ENCODE measurements at regions not wholly inside any gene's neighbourhood (a gene's known extent, or its start where the extent isn't known, plus 50 kb on each side); places are given as distances from the start of the nearest gene placed in this dataset.

GRCh38 chr12:77232045-77232444, 166.7 kb upstream of the E2F7 start:
- Histone ChIP-seq H3K4me3 (ENCODE audit: insufficient read depth, low read depth, low read length) (no peak overlapping the region), H3K4me1 (ENCODE audit: insufficient read depth, low read length) (no peaks in the 10 kb centered on the region), H3K9me3 (ENCODE audit: insufficient read depth, low read depth, low read length) (no peaks in the 10 kb centered on the region), H3K27me3 (ENCODE audit: insufficient read depth, low read length) (no peaks in the 10 kb centered on the region), H2AFZ (ENCODE audit: low read depth, low read length) (no peak overlapping the region), H3K9ac (ENCODE audit: low read length) (no peak overlapping the region), H3K79me2 (ENCODE audit: insufficient read depth, low read length) (no peaks in the 10 kb centered on the region), H3K36me3 (ENCODE audit: insufficient read depth, low read length) (no peaks in the 10 kb centered on the region), H3K4me2 (ENCODE audit: low read length) (peak overlapping the region; percentile 6), H3K27ac (ENCODE audit: low read depth, low read length) (no peak overlapping the region), H4K20me1 (ENCODE audit: insufficient read depth, low read length) (no peaks in the 10 kb centered on the region)
- H3K4me1 Mint-ChIP-seq (ENCODE audit: low read depth, unreplicated experiment): peaks cover 14% of the 10 kb centered on the region
- no peaks in the 10 kb centered on the region for H3K27me3 Mint-ChIP-seq (ENCODE audit: low read depth, unreplicated experiment)
- no peak for FAIRE-seq
- H3K36me3 Mint-ChIP-seq (ENCODE audit: low read depth, unreplicated experiment): no peaks in the 10 kb centered on the region
- TF ChIP-seq CTCF (IDR thresholded peaks at IDR 0.05; ENCODE audit: insufficient read depth, low read depth, low read length): no peak
- no peak for TF ChIP-seq EZH2 (IDR thresholded peaks at IDR 0.05; ENCODE audit: insufficient read depth, low read length)
- DNase-seq (ENCODE audit: low read depth): peak; percentile 74
- H3K27ac Mint-ChIP-seq (ENCODE audit: unreplicated experiment): no peak overlapping the region
- H3K4me3 Mint-ChIP-seq (ENCODE audit: unreplicated experiment): no peak overlapping the region
- peaks cover 2% of the 10 kb centered on the region for H3K9me3 Mint-ChIP-seq (ENCODE audit: unreplicated experiment)

GRCh38 chr12:77231501-77231918, 166.1 kb upstream of the E2F7 start:
- TF ChIP-seq EZH2 (IDR thresholded peaks at IDR 0.05; ENCODE audit: insufficient read depth, low read length) (no peak), CTCF (IDR thresholded peaks at IDR 0.05; ENCODE audit: insufficient read depth, low read depth, low read length) (no peak)
- no peak overlapping the region for H3K9ac ChIP-seq (ENCODE audit: low read length)

GRCh38 chr12:77229640-77230442, 164.5 kb upstream of the E2F7 start:
- TF ChIP-seq EZH2 (IDR thresholded peaks at IDR 0.05; ENCODE audit: insufficient read depth, low read length) (no peak), CTCF (IDR thresholded peaks at IDR 0.05; ENCODE audit: insufficient read depth, low read depth, low read length) (no peak)
- Mint-ChIP-seq H3K36me3 (ENCODE audit: low read depth, unreplicated experiment) (no peaks in the 10 kb centered on the region), H3K9me3 (ENCODE audit: unreplicated experiment) (peaks cover 2% of the 10 kb centered on the region), H3K4me1 (ENCODE audit: low read depth, unreplicated experiment) (peaks cover 7% of the 10 kb centered on the region), H3K4me3 (ENCODE audit: unreplicated experiment) (no peak overlapping the region), H3K27ac (ENCODE audit: unreplicated experiment) (no peak overlapping the region), H3K27me3 (ENCODE audit: low read depth, unreplicated experiment) (no peaks in the 10 kb centered on the region)
- no peaks in the 10 kb centered on the region for H3K27me3 ChIP-seq (ENCODE audit: insufficient read depth, low read length)
- H3K4me1 ChIP-seq (ENCODE audit: insufficient read depth, low read length): no peaks in the 10 kb centered on the region
- no peaks in the 10 kb centered on the region for H4K20me1 ChIP-seq (ENCODE audit: insufficient read depth, low read length)
- H3K9me3 ChIP-seq (ENCODE audit: insufficient read depth, low read depth, low read length): no peaks in the 10 kb centered on the region
- no peak overlapping the region for H3K27ac ChIP-seq (ENCODE audit: low read depth, low read length)
- H3K9ac ChIP-seq (ENCODE audit: low read length): no peak overlapping the region
- H3K79me2 ChIP-seq (ENCODE audit: insufficient read depth, low read length): no peaks in the 10 kb centered on the region
- DNase-seq (ENCODE audit: low read depth) (peak; percentile 23), FAIRE-seq (no peak)
- H3K4me3 ChIP-seq (ENCODE audit: insufficient read depth, low read depth, low read length): no peak overlapping the region
- no peak overlapping the region for H3K4me2 ChIP-seq (ENCODE audit: low read length)
- H2AFZ ChIP-seq (ENCODE audit: low read depth, low read length): no peak overlapping the region
- no peaks in the 10 kb centered on the region for H3K36me3 ChIP-seq (ENCODE audit: insufficient read depth, low read length)

More at GRCh38 chr12:77231501-77231918, 166.1 kb upstream of the E2F7 start:
- peak overlapping the region; percentile 2 for H3K4me2 ChIP-seq (ENCODE audit: low read length)
- no peaks in the 10 kb centered on the region for H3K27me3 Mint-ChIP-seq (ENCODE audit: low read depth, unreplicated experiment)
- H3K27ac Mint-ChIP-seq (ENCODE audit: unreplicated experiment): no peak overlapping the region
- no peak overlapping the region for H3K4me3 Mint-ChIP-seq (ENCODE audit: unreplicated experiment)
- peaks cover 14% of the 10 kb centered on the region for H3K4me1 Mint-ChIP-seq (ENCODE audit: low read depth, unreplicated experiment)
- no peak overlapping the region for H3K4me3 ChIP-seq (ENCODE audit: insufficient read depth, low read depth, low read length)
- no peaks in the 10 kb centered on the region for H3K36me3 ChIP-seq (ENCODE audit: insufficient read depth, low read length)
- no peaks in the 10 kb centered on the region for H3K36me3 Mint-ChIP-seq (ENCODE audit: low read depth, unreplicated experiment)
- H4K20me1 ChIP-seq (ENCODE audit: insufficient read depth, low read length): no peaks in the 10 kb centered on the region
- no peak overlapping the region for H3K27ac ChIP-seq (ENCODE audit: low read depth, low read length)
- H3K27me3 ChIP-seq (ENCODE audit: insufficient read depth, low read length): no peaks in the 10 kb centered on the region
- peaks cover 2% of the 10 kb centered on the region for H3K9me3 Mint-ChIP-seq (ENCODE audit: unreplicated experiment)
- H2AFZ ChIP-seq (ENCODE audit: low read depth, low read length): no peak overlapping the region
- H3K4me1 ChIP-seq (ENCODE audit: insufficient read depth, low read length): no peaks in the 10 kb centered on the region
- DNase-seq (ENCODE audit: low read depth) (peak; percentile 90), FAIRE-seq (peak; percentile 73)
- H3K9me3 ChIP-seq (ENCODE audit: insufficient read depth, low read depth, low read length): no peaks in the 10 kb centered on the region
- H3K79me2 ChIP-seq (ENCODE audit: insufficient read depth, low read length): no peaks in the 10 kb centered on the region

All from astrocyte (in vitro differentiated cells and primary cell).